Activated B cell treated with CpG ODN at 0.5 μM for 24 hours (primary cell): ENCODE measurements at regions not wholly inside any gene's neighbourhood (a gene's known extent, or its start where the extent isn't known, plus 50 kb on each side); places are given as distances from the start of the nearest gene placed in this dataset.

ENCODE experiments used
- ATAC-seq: fragments of 200-7000 bp; cut with Tn5 transposase; one replicate; pipeline ENCODE4 v1.10.0; 2021; ENCODE audit warnings: low read depth, mild to moderate bottlenecking, moderate library complexity
- CTCF ChIA-PET: fragments of 350-600 bp; sonication (Branson Sonifier 250); formaldehyde crosslinking; loops from one replicate; lab custom pipeline; 2021; ENCODE audit warnings: antibody characterized with exemption; lab: Charles Lee
- POLR2A ChIA-PET: fragments of 350-600 bp; sonication (Branson Sonifier 250); formaldehyde crosslinking; loops from one replicate; lab custom pipeline; 2021; ENCODE audit warnings: antibody characterized with exemption; lab: Charles Lee
- DNase-seq: peaks from one replicate; pipeline ENCODE4 v3.0.0; 2022
- H3K27ac Mint-ChIP-seq: one replicate; pipeline ENCODE4 v1.8.0; 2020; ENCODE audit warnings: mixed read lengths
- H3K27me3 Mint-ChIP-seq: one replicate; pipeline ENCODE4 v1.8.0; 2021; ENCODE audit warnings: mixed read lengths
- H3K36me3 Mint-ChIP-seq: one replicate; pipeline ENCODE4 v1.8.0; 2021; ENCODE audit warnings: low read depth, mixed read lengths
- H3K4me1 Mint-ChIP-seq: one replicate; pipeline ENCODE4 v1.8.0; 2021; ENCODE audit warnings: mixed read lengths
- H3K4me3 Mint-ChIP-seq: one replicate; pipeline ENCODE4 v1.8.0; 2020; ENCODE audit warnings: mild to moderate bottlenecking, mixed read lengths
- H3K9me3 Mint-ChIP-seq: one replicate; pipeline ENCODE4 v1.8.0; 2020; ENCODE audit warnings: mixed read lengths
- CTCF ChIP-seq: fragments of 200-600 bp; IDR thresholded peaks from one replicate; pipeline ENCODE4 v1.8.0; 2022; ENCODE audit warnings: antibody characterized with exemption, mild to moderate bottlenecking
- intact Hi-C: fragments of 100-400 bp; cut with micrococcal nuclease; formaldehyde crosslinking; loops from one replicate; pipeline ENCODE4 v1.15.1; 2024

- Mint-ChIP-seq H3K27ac (no peak overlapping the region), H3K36me3 (no peaks in the 10 kb centered on the region), H3K9me3 (no peaks in the 10 kb centered on the region), H3K27me3 (peaks cover 2% of the 10 kb centered on the region), H3K4me1 (no peaks in the 10 kb centered on the region), H3K4me3 (no peak overlapping the region)
- DNase-seq (no peak), ATAC-seq (no peak)
- intact Hi-C loops = no loop called here
- ChIA-PET CTCF (no interaction called here), POLR2A (no interaction called here)
- TF ChIP-seq CTCF = no peak
Measured at GRCh38 chr5:168186289-168187074, 105.0 kb upstream of the WWC1 start.

GRCh38 chr5:168187614-168188013, 103.8 kb upstream of the WWC1 start:
- no peaks in the 10 kb centered on the region for H3K4me1 Mint-ChIP-seq
- DNase-seq (no peak), ATAC-seq (no peak)
- intact Hi-C loops = no loop called here
- TF ChIP-seq CTCF = no peak
- H3K9me3 Mint-ChIP-seq = no peaks in the 10 kb centered on the region
- ChIA-PET POLR2A (no interaction called here), CTCF (no interaction called here)
- H3K36me3 Mint-ChIP-seq = no peaks in the 10 kb centered on the region
- no peak overlapping the region for H3K27ac Mint-ChIP-seq
- H3K4me3 Mint-ChIP-seq = no peak overlapping the region
- H3K27me3 Mint-ChIP-seq = peaks cover 2% of the 10 kb centered on the region

- no peak for ATAC-seq
Measured at GRCh38 chr5:168188182-168188581, 103.3 kb upstream of the WWC1 start.

DNA sequence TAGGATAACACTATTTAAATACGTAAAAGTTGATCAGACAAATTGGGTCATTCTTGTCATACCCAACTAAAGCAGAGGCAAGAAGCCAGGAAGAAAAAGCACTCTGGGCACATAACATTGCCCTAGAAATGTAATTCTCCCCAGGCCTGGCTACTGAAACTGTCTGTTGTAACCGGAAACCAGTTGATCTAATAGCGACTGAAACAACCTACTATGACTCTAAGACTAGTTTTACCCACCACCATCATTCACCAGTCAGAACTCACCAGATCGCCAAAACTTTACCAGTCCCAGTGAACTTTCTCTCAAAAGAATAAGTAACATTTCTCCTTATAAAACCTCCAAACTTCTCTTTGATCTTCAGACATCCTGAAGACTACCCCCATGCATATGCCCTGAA, 99.3 kb upstream of the WWC1 start:
- H3K4me3 Mint-ChIP-seq = no peak overlapping the region
- H3K27me3 Mint-ChIP-seq = peaks cover 4% of the 10 kb centered on the region
- no peak for TF ChIP-seq CTCF
- ChIA-PET POLR2A (no interaction called here), CTCF (no interaction called here)
- no peak overlapping the region for H3K27ac Mint-ChIP-seq
- no peaks in the 10 kb centered on the region for H3K4me1 Mint-ChIP-seq
- DNase-seq (no peak), ATAC-seq (no peak)
- no peaks in the 10 kb centered on the region for H3K9me3 Mint-ChIP-seq
- intact Hi-C loops = no loop called here
- no peaks in the 10 kb centered on the region for H3K36me3 Mint-ChIP-seq

More at GRCh38 chr5:168188182-168188581, 103.3 kb upstream of the WWC1 start:
- Mint-ChIP-seq H3K36me3 (no peaks in the 10 kb centered on the region), H3K9me3 (no peaks in the 10 kb centered on the region), H3K4me3 (no peak overlapping the region), H3K27me3 (peaks cover 5% of the 10 kb centered on the region), H3K4me1 (no peaks in the 10 kb centered on the region), H3K27ac (no peak overlapping the region)
- DNase-seq = no peak
- intact Hi-C loops = no loop called here
- ChIA-PET CTCF (no interaction called here), POLR2A (no interaction called here)
- no peak for TF ChIP-seq CTCF

- Mint-ChIP-seq H3K4me1 (no peaks in the 10 kb centered on the region), H3K27ac (no peak overlapping the region), H3K9me3 (no peaks in the 10 kb centered on the region), H3K4me3 (no peak overlapping the region), H3K27me3 (peaks cover 3% of the 10 kb centered on the region), H3K36me3 (no peaks in the 10 kb centered on the region)
- intact Hi-C loops = no loop called here
- TF ChIP-seq CTCF = no peak
- no peak for ATAC-seq
- CTCF ChIA-PET = interaction anchor here (0.9 kb wide), 1 partner anchor 27 kb away, joined by 3 read pairs; no protein-coding TSS in a partner anchor
- POLR2A ChIA-PET = no interaction called here
- no peak for DNase-seq
Measured at GRCh38 chr5:168193493-168194250, 97.8 kb upstream of the WWC1 start.
